Choroid plexus epithelial cell (primary cell): ENCODE measurements at regions not wholly inside any gene's neighbourhood (a gene's known extent, or its start where the extent isn't known, plus 50 kb on each side); places are given as distances from the start of the nearest gene placed in this dataset.

ENCODE experiments used
- DNase-seq: peaks from one replicate; pipeline ENCODE4 v3.0.0-alpha.2; 2010; ENCODE audit warnings: low read depth
- H3K4me3 ChIP-seq: 2 replicates; pipeline ENCODE4 v1.5.1; 2011; ENCODE audit warnings: low read depth, mild to moderate bottlenecking, control low read depth, low read length, moderate library complexity
- CTCF ChIP-seq: conservative IDR thresholded peaks from 2 replicates; pipeline ENCODE4 v1.5.1; 2011; ENCODE audit warnings: low read depth, mild to moderate bottlenecking, control low read depth, inconsistent platforms, low read length, moderate library complexity

- no peak overlapping the region for H3K4me3 ChIP-seq
- no peak for TF ChIP-seq CTCF
- peak; percentile 52 for DNase-seq
These were observed 317.8 kb upstream of the SULF2 start for GRCh38 chr20:48102931-48103660.

DNA sequence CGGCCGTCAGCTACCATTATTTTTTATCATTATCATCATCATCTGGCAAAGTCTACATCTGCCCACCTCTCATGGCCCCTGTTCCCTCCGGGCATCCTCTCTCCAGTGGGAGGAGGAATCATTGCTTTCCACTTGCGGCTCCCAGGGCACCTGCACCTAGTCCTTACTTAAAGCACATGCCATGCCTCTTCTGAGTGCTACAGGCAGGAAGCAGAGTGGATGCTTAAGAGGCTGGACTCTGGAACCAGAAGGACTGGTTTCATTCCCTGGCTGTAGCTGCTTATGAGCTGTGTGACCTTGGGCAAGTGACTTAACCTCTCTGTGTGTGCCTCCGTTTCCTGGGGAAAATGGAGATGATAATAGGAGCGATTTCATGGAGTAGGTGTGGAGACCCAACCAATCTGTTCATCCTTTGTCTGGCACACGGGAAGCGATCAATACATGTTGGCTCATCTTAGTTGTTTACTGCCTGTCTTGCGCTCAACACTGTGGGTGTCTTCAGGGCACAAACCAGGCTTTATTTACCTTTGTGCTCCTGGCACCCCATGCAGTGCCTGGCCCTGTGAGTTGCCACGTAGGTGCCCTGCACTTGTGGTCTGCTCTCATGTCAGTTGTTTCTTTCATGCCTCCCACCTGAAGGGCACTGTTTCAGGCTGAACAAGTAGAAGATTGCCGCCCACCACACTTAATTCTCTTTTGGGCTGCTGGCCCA is 317.0 kb upstream of the SULF2 start:
- no peak overlapping the region for H3K4me3 ChIP-seq
- no peak for TF ChIP-seq CTCF
- no peak for DNase-seq

DNA sequence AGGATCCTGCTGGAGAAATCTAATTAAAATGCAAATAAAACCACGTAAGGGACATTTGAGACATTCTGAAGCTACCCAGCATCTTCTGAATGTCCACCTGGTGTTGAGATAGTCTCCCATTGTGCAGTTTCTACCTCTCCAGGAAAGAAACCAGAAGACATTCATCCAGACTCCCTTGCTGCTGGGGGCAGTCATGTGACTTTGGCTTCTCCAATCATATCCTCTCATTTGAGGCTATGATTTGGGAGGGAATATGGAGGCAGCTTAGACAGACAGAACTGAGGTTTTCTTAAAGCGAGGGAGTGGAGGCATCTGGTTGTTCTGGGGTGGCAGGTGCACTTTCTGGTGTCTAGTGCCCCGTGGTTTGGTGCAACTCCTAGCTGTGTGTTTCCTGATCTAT is 315.2 kb upstream of the SULF2 start:
- H3K4me3 ChIP-seq = no peak overlapping the region
- TF ChIP-seq CTCF = no peak
- no peak for DNase-seq

DNA sequence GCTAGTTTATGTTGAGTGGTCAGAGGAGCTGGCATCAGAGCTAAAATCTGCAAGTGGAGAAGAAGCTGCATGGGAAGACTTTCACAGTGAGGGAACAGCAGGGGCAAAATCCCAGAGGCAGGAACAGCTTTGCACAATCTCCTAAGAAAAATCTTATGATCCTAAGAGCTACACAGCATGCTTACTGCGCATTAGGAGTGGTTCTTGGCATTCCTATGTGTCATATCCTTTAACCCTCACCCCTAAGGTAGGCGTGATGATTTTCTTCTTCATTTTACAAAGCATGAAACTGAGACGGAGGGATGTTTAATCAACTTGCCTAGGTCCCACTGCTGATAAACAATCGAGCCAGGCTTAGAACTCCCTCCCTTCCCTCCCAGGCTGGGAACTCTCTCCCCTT is 313.6 kb upstream of the SULF2 start:
- TF ChIP-seq CTCF = no peak
- peak; percentile 28 for DNase-seq
- H3K4me3 ChIP-seq = no peak overlapping the region

- DNase-seq = no peak
- no peak overlapping the region for H3K4me3 ChIP-seq
- no peak for TF ChIP-seq CTCF
These were observed 312.8 kb upstream of the SULF2 start for GRCh38 chr20:48098099-48098498.

- no peak overlapping the region for H3K4me3 ChIP-seq
- TF ChIP-seq CTCF = no peak
- no peak for DNase-seq
These were observed 311.9 kb upstream of the SULF2 start for GRCh38 chr20:48096957-48097890.
